Stimulated activated CD4-positive, alpha-beta T cell treated with anti-CD3 and anti-CD28 coated beads, TNF-alpha, amount 100 ng/mL, for 24 hours (primary cell): ENCODE measurements at regions not wholly inside any gene's neighbourhood (a gene's known extent, or its start where the extent isn't known, plus 50 kb on each side); places are given as distances from the start of the nearest gene placed in this dataset.
"Not testable (repeated sequence)": the region's sequence is repeated elsewhere in the genome, so short reads cannot be mapped to it uniquely, and the experiment has no call there.

Source experiments
- DNase-seq, 3 experiments: peaks; one replicate each; pipeline ENCODE4 v3.0.0-alpha.2; 2020; ENCODE audit warnings: low read depth in 3 of 3

DNA sequence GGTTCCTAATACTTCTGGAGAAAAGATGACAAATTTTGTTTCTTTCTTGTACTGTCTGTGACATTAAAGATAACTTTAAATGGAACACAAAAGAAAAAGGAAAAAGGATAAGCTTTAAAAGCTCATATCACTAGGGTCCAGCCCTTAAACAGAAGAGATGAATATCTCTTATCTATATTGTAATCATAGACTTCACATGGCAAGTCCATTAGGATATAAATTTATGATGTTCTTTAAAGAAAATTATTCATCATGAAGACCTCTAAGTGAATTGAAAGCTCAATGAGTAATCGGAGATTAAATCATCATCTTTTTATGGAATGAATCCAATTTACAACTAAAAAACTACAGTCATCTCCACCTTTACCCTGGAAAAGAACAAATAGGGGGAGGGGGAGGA is 111.6 kb upstream of the SATB2 start:
- DNase-seq = no peak

DNA sequence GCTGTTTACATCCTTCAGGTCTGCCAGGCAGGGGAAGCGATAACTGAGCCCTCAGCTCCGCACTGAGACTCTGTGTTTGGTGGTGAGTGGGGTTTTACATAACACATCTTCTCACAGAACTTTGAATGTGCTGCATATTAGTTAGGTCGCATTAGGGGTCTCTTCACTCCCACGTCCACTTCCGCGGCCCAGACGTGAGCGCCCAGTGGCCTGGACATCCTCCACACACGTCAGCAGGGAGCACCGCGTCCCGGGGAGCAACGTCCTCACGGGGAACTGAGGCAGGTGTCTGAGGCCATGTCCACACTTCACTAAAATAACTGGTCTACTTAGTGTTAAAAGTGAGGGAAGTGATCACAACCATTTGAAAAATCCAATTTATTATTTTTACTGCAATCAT is 100.4 kb upstream of the SATB2 start:
- no peak for DNase-seq

DNA sequence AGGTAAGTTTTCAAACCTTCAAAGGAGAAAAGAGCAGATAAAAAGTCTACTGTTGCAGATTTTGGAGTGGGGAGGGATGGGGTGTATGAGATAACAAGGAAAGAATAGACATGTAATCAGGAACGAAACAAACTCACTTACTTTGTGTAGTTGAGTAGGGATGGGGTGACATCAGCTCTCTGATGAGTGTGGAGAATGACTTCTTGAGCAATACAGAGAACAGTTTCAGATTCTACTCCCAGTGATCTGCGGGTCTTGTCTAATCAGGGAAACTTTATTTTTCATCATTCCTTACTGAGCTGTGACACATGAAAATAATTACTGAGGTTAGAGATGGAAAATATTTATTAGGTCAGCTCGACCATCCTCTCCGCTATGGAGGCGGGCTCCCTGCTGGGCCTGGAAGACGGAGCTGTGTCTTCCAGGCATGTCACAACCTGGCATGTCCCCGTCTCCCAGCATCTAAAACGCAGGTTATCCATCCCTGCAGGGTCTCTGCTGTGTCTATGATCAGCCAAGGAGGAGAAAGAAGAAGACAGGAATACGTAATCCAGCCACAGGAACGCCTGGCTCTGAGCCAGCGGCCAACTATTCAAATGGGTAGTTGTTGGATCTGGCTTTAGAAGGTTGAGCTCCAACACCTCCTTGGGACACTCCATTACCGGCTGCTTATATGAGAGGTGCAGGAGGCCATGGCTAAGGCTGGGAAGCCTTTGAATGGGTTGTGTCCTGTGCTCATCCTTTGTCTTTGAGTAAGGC is 99.0 kb upstream of the SATB2 start:
- DNase-seq = no peak

DNA sequence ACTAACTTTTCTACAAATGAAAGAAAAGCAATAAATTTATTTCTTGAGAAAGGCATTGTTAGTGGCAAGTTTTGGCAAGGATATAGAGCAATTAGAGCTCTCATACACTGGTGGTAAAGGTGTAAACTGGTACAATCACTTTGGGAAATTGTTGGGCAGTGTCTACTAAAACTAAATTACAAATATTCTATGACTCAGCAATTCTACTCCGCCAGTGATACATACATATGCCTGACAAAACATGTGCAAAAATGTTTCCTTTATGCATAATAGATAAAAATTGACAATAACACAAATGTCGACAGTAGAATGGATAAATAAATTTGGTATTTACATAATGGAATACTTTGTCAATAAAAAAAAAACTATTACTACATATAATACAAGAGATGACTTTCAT is 96.3 kb upstream of the SATB2 start:
- DNase-seq = no peak

DNA sequence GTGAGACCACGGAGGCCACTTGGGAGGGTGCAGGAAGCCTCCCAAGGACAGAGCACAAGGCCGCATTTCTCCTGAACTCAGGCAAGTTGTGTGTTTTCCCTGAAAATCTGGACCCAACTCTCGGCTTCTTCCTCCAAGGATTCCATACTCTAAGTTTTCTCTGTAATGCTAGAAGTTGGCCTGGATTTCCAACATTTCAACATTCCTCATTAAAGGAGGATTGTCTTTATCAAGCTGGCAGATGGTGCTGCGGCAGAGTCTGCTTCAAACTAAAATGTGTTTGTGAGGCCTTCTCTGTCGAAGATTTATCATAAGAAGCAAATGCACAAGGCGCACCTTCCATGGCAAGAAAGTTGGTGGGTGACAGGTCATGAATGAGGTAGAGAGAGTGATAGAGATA is 94.4 kb upstream of the SATB2 start:
- no peak for DNase-seq

DNA sequence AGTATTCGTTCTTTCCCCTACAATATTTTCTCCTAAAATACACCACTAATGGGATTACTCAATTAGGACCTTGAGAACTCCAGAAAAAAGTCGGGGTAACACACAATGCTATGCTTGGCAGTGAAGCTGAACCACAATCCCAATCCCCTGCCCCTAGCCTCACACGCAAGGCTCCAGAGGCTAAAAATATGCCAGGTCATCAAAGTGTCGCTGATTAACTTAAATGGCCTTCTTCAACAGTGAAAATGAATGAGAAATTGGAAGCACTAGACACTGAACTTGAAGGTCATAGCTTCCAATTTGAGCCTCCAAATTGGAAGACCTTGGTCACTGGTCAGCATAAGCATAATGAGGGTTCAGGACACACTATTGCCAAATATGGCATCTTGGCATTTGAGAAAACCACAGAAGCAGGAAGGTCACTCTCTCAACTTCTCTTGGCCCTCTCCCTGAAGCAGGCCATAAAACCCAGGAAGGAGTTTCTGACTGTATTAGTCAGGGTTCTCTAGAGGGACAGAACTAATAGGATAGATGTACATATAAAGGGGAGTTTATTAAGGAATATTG is 86.0 kb upstream of the SATB2 start:
- no peak for DNase-seq

DNA sequence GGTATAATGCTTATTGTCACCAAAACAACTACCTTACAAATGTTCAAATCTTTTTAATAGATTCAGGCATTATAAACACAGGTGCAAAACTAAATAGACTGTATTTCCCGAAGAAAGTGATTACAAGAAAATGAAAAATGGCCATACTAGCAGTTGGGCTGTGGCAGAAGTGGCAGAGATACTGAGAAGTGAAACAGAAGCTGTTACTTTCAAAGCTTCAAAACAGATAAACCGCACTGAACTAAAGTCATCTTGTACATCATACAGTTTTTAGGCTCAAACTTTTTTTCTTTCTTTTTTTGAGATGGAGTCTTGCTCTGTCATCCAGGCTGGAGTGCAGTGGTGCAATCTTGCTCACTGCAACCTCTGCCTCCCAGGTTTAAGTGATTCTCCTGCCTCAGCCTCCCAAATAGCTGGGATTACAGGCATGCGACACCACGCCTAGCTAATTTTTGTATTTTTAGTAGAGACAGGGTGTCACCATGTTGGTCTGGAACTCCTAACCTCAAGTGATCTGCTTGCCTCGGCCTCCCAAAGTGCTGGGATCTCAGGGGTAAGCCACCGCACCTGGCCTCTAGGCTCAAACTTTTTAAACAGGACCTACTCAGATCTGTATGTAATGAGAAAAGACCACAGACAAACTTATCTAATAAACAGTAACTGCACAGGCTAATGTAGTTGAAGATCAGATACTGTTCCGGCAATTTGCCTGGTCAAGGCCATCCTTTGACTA is 77.9 kb upstream of the SATB2 start:
- DNase-seq = no peak

DNA sequence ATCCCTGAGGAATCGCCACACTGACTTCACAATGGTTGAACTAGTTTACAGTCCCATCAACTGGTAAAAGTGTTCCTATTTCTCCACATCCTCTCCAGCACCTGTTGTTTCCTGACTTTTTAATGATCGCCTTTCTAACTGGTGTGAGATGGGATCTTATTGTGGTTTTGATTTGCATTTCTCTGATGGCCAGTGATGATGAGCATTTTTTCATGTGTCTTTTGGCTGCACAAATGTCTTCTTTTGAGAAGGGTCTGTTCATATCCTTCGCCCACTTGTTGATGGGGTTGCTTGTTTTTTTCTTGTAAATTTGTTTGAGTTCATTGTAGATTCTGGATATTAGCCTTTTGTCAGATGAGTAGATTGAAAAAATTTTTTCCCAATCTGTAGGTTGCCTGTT is 76.1 kb upstream of the SATB2 start:
- DNase-seq = not testable (repeated sequence)

DNA sequence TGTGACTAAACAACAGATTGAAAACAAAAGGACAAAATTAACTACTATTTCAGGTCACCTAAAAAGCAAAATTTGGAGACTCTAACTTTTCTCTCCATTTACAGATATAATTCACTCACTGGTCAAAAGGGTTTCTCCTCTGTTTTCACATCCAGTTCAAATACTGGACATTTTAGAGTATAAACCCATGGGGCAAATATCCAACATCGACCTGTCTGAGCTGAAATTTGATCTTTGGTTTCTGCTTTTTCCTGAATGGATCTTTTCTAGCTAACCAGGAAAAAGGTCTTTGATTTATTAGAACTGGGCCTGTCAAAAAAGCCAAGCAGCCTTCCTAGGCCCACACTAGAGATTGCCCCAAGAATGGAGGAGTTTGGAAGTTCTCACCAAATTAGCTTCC is 69.3 kb upstream of the SATB2 start:
- no peak for DNase-seq

DNA sequence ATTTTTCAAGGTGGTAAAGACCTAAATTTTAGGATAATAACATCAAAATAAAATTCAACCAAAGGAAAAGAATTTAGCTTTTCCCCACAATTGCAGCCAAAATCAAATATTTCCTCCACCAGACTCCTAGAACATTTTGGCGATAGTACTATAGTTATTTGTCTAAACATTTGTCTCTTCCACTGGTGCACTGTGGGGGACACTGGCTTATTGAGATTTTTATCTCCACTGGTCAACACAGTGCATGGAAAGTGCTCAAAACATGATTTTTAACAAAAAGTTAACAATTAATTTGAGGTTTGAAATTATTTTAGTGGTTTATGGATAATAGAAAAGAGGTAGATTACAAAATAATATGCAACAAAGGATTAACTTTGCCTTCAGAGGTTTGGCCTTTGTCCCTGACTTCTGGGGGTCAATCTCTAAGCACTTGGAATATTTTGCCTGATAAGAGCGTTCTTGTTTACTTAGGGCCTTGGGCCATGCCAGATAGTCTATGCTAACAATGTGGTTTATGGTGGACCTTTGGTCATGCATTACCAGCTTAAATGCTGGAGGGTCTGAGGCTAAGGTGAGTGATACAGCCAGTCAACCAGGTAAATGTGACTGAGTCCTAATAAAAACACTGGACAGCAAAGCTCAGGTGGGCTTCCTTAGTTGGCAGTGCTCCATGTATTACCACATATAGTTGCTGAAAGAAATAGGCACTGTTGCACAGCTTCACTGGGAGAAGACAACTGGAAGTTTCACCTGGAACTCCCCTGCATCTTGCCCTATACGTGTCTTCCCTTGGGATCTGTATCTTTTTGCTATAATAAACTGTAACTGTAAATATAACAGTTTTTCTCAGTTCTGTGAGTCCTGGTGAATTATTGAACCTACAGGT is 67.2 kb upstream of the SATB2 start:
- DNase-seq = no peak

DNA sequence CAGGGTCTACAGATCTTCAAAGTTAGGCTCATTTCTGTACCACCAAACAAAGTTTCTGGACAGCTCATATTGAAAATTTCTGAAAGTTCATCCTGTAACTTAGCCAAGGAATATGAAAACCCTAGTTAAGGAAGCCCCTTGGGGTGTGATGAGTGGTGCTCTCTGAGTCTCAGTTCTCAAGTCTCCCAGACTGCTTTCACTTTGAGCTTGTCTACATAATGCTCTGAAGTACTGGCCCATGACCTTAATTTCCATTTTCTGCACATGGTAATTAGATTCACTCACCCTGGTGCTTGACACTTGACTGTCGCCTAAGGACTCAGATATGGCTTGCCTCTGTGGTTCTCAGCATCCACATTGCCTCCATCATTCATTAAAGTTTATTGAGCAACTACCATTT is 51.7 kb upstream of the SATB2 start:
- DNase-seq = no peak
